ENCODE measurements at regions not wholly inside any gene's neighbourhood (a gene's known extent, or its start where the extent isn't known, plus 50 kb on each side); places are given as distances from the start of the nearest gene placed in this dataset.

GRCh38 chr6:9398767-9399373 is 963.5 kb upstream of the SLC35B3 start:
- RAD21 ChIA-PET (ENCODE audit: low non-redundant PET in 1 of 2, low total read pairs in 2 of 2, uncharacterized antibody in 2 of 2, unreplicated experiment in 2 of 2): no interaction called here
- Histone ChIP-seq H3K9me2 (ENCODE audit: insufficient read depth) (no peaks in the 10 kb centered on the region), H3K9ac (ENCODE audit: low read length) (no peak overlapping the region), H2AFZ (ENCODE audit: low read depth, low read length, poor library complexity, severe bottlenecking) (no peak overlapping the region), H3K4me1 (ENCODE audit: control insufficient read depth in 1 of 2, insufficient read depth in 2 of 2, low read length in 2 of 2) (no peaks in the 10 kb centered on the region; a peak in 1 of 4 replicates), H3K79me2 (ENCODE audit: insufficient read depth, low read length) (no peaks in the 10 kb centered on the region), H3K36me3 (ENCODE audit: control insufficient read depth in 1 of 2, insufficient read depth in 2 of 2, low read length in 2 of 2) (no peaks in the 10 kb centered on the region), H3K4me3 (replicated peaks in 1 of 2; ENCODE audit: low read depth in 1 of 2, low read length in 2 of 2) (no peak overlapping the region), H3K27me3 (ENCODE audit: insufficient read depth, low read length) (peaks cover 5% of the 10 kb centered on the region; the same call in 1 of the 2 replicates), H4K20me1 (ENCODE audit: insufficient read depth) (no peaks in the 10 kb centered on the region), H3K27ac (ENCODE audit: low read depth, low read length) (no peak overlapping the region), H3K9me3 (ENCODE audit: control insufficient read depth in 1 of 2, insufficient read depth in 1 of 2, low read depth in 1 of 2, low read length in 2 of 2) (no peaks in the 10 kb centered on the region), H3K4me2 (ENCODE audit: low read length) (no peak overlapping the region)
- BruUV-seq (replicated peaks): no TSS peak
- TF ChIP-seq MAX (IDR thresholded peaks at IDR 0.05): no peak
- no peak for TF ChIP-seq ZNF274 (IDR thresholded peaks at IDR 0.05; ENCODE audit: low read depth, low read length)
- TF ChIP-seq EZH2 (IDR thresholded peaks at IDR 0.05): no peak
- TF ChIP-seq SP1 (IDR thresholded peaks at IDR 0.05; ENCODE audit: low read depth): no peak
- no peak for TF ChIP-seq EGR1 (IDR thresholded peaks at IDR 0.05; ENCODE audit: low read depth)
- TF ChIP-seq TCF7L2 (IDR thresholded peaks at IDR 0.05; ENCODE audit: borderline replicate concordance, extremely low read depth, insufficient read depth, insufficient read length): no peak
- no peak for TF ChIP-seq POLR2A (IDR thresholded peaks at IDR 0.05; ENCODE audit: borderline replicate concordance, extremely low read depth, insufficient read depth, insufficient read length)
- TF ChIP-seq ELF1 (IDR thresholded peaks at IDR 0.05; ENCODE audit: borderline replicate concordance, low read depth): no peak
- no peak for TF ChIP-seq ZBTB33 (IDR thresholded peaks at IDR 0.05; ENCODE audit: extremely low read depth, insufficient replicate concordance, low read length)
- TF ChIP-seq REST (IDR thresholded peaks at IDR 0.05; ENCODE audit: low read depth): no peak
- TF ChIP-seq SIN3A (IDR thresholded peaks at IDR 0.05; ENCODE audit: low read depth): no peak
- TF ChIP-seq YY1 (IDR thresholded peaks at IDR 0.05; ENCODE audit: extremely low read depth, insufficient replicate concordance, low read depth, low read length): no peak
- TF ChIP-seq EZH2phosphoT487 (IDR thresholded peaks at IDR 0.05; ENCODE audit: borderline replicate concordance): no peak
- TF ChIP-seq CBX3 (IDR thresholded peaks at IDR 0.05; ENCODE audit: low read depth): no peak
- no peak for TF ChIP-seq SRF (IDR thresholded peaks at IDR 0.05; ENCODE audit: low read depth)
- CTCF ChIA-PET: no interaction called here
- DNase-seq (ENCODE audit: low read depth, low spot score): no peak
- no peak for ATAC-seq
- intact Hi-C loops (cut with micrococcal nuclease): no loop called here
- POLR2A ChIA-PET: no interaction called here
